Activated naive CD4-positive, alpha-beta T cell (primary cell): ENCODE measurements at regions not wholly inside any gene's neighbourhood (a gene's known extent, or its start where the extent isn't known, plus 50 kb on each side); places are given as distances from the start of the nearest gene placed in this dataset.

ENCODE experiments used
- DNase-seq, 4 experiments: peaks; one replicate each; lab custom pipeline; 2025; lab: John Stamatoyannopoulos, UW

DNA sequence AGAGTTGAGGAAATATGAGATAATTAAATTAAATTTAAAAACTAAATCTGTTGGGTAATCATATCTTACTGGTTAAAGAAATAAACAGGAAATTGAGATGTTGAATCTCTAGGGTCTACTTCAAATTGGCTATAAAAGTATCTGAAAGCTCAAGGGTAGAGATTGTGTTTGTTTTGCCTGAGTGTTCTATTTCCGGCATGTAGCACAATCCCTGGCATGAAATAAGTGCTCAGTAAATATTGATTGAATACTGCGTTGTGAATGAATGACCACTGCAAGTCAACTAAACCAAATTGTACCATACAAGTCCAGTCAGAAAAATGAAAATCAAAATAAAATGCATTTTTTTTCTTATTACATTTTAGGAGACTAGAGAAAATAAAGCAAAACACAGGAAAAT is 709.8 kb downstream of the EPM2A start:
- DNase-seq = no peak

DNA sequence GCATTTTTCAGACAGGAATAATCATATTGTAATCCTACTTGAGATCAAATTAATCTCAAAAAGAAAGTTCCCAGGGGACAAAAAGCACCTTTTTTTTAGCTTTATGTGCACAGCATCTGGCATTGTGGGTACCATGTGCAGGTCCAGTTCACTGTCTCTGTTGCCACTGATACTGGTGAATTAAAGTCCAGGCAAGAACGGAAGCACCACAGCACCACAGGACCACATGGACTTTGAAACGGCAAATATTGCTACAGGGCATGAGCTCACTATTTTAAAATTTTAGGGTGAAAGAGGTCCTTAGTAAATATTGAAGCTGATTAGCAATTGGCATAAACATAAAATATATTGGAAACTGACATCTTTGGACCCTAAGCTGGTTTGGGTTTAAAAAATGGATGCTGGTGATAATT is 709.0 kb downstream of the EPM2A start:
- DNase-seq = no peak

DNA sequence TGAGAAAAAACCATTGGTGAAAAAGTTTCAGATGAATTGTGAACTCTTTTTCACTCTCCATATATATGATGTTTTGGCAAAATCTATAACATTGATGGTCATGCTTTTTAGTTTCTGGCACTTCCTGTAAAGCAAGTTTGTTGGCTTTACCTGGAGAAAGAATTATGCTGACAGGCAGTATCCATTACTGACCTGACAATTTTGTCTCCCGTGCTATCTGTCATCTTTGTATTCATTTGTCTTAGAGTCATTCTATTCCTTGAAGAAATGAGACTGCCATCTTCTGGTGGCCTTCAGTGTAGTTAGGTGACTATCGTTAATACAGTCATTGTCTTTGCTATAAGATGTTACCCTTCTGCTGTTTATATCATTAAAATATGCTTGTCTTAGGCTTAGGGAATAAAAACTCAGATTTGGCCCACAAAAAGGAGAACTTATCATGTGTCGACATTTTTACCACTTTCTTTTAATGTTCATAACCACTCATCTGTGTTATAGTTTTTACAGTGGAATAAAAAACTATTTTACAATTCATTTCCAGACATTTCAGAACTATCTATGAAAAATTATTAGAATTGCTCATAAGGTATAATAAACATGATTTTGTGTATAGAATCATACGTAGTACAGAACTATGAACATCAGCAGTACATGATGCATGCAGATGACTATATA is 707.0 kb downstream of the EPM2A start:
- DNase-seq = no peak

- DNase-seq = no peak
These were observed 704.3 kb downstream of the EPM2A start for GRCh38 chr6:145031001-145031400.

GRCh38 chr6:145031962-145032361 is 703.4 kb downstream of the EPM2A start:
- no peak for DNase-seq

GRCh38 chr6:145032562-145033145 is 702.7 kb downstream of the EPM2A start:
- no peak for DNase-seq

DNA sequence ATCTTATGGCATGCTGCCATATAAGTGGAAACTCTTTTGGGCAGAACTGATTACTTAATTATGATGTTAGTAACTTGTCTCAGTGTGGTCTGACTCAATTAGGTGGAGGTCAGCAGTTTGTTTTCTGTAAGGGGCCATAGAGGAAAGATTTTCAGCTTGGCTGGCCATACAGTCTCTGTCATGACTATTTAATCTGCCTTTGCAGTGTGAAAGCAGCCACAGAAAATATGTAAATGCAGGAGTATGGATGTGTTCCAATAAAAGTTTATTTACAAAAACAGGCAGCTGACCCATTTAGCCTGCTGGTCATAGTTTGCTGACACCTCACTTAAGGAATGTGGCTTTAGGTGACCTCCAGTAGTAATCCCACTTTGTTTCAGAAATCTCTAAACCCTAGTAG is 700.7 kb downstream of the EPM2A start:
- DNase-seq = no peak

GRCh38 chr6:145036236-145036635 is 699.1 kb downstream of the EPM2A start:
- no peak for DNase-seq

GRCh38 chr6:145036848-145037567 is 698.3 kb downstream of the EPM2A start:
- DNase-seq = no peak

GRCh38 chr6:145042559-145042958 is 692.8 kb downstream of the EPM2A start:
- DNase-seq = no peak

GRCh38 chr6:145043926-145044500 is 691.3 kb downstream of the EPM2A start:
- DNase-seq = no peak

GRCh38 chr6:145044641-145045246 is 690.6 kb downstream of the EPM2A start:
- no peak for DNase-seq

DNA sequence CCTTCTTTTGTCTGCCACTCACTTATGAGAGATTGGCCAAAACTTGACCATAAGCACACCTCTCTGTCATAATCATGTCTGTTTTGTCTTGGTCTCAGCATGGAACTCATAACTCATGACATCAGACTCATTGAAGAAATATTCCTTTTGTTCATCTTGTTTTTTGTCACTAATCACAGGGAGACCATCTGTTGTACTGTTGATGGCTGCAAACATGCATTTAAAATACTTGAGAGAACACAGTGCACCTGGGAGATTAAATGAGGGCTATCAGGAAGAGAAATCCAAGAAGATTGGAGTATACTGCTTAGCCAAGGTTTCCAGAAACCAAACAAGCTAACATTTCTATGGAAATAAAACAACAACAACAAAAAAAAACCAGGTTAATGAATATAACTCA is 689.7 kb downstream of the EPM2A start:
- no peak for DNase-seq

GRCh38 chr6:145047891-145048290 is 687.4 kb downstream of the EPM2A start:
- DNase-seq = no peak

DNA sequence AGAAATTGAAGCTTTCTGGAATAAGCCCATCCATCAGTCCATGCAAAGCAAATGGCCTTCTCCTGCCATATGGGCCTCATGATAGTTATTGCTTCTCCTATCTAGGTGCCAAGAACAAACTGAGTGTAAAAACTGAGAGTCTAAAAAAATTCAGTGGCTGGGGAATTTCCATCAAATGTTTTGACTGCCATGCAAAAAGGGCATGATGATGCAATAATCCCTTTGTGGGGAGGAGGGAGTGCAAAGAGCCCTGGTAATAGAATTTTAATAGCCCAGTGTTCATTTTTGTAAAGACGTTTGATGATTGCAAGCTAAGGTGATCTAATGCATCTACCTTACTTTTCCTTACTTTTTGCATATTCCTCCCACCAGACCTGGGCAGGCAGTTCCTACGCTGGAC is 683.7 kb downstream of the EPM2A start:
- no peak for DNase-seq

GRCh38 chr6:145055567-145055966 is 679.8 kb downstream of the EPM2A start:
- no peak for DNase-seq

DNA sequence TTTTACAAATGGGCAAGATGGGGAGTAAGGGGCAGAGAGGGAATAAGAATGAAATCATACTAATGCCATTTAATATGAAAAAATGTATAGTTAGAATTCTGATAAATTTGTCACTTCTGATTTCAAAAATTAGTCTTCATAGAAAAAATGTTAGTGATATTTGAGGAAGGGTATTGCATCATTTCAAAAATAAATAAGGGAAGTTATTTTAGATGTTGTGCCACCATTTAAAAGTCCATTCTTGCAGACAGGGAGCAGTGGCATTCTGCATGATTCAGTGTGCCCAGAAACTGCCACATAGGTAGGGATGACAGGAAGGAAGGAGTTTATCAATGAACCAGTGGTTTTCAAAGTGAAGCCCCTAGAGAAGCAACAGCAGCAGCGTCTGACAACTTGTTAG is 674.6 kb downstream of the EPM2A start:
- DNase-seq = no peak

DNA sequence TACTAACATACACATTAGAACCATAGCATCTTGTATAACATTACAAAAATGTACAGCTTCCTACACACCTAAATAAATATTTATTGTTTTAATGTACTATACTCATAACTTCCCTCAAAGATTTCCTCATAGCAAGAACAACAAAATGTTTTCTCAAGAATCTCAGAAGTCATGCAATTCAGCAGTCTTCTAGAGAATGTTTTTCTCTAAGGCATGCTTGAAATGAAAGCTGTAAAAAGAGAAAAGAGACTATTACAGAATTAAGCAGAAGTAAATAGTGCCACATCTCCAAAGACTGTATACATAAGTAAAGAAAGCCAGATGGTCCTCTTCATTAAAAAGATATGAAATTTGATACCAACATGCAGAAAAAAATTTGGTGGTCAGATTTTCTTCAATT is 672.2 kb downstream of the EPM2A start:
- DNase-seq = no peak

DNA sequence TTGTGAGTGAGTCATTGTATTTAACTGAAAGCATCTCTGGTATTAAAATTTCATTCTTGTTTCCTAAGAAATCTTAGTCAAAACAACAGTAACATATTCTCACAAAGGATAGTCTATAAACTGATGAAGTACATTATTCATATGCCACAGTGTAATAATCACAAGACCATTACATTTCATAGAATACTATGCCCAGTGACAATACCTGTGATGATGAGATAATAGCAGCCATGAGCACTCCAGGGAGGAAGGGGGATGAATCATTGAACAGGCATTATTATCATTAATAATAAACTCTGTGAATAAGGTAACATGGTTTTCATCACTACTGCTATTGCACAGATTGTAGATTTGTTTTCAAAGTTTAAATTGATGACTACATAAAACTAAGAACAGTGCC is 667.9 kb downstream of the EPM2A start:
- no peak for DNase-seq

GRCh38 chr6:145068577-145068976 is 666.7 kb downstream of the EPM2A start:
- DNase-seq = no peak

DNA sequence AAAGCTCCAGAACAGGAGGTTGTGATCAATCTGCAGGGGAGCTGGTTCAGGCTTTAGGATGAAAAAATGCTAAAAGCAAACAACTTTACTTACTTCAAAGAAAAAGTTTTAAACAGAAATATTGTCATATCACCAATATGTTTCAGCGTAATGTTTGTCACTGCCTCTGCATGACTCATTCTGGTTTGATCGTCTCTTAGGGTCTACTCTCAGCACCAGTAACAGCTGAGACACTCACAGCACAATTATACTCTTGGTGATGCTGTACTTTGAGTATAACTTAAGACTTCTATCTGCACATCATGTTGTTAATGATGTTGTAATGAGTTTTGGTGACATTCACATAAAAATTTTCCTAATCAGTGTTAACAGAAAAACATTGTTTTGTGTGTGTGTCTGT is 665.4 kb downstream of the EPM2A start:
- DNase-seq = no peak

DNA sequence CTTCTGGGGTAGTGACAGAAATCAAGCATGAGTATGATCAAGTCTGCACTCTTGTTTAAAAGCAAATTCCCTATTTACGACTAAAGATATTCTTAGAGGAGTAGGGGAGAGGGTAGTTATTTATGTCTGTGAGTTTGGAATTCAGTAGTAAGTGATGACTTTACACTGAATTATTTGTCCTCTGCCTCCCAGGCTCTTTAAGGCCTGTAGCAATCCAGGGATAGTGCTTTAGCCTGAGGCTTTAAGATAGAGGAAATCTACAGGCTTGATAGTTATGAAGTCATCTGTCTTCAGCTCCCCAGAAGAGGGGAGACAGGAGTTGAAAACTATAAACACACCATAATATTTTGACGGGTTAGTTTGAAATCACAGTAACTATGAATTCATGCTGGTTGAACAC is 664.5 kb downstream of the EPM2A start:
- DNase-seq = no peak

DNA sequence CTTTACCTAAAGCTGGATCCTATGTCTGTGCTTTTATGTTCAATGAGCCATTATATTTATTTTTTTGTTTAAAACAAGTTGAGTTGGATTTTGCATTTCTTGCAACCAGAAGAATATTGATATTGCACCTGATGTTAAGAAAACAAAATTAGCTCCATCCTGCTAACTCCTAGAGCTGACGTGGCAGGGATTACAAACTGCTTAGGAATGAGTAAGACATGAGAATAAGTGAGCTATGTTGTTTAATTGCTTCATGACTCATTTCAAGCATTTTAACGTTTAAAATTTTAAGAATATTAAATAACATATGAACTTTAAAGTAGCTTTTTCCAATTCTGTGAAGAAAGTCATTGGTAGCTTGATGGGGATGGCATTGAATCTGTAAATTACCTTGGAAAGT is 663.5 kb downstream of the EPM2A start:
- DNase-seq = no peak
